GM18520 (cell line): ENCODE measurements at regions not wholly inside any gene's neighbourhood (a gene's known extent, or its start where the extent isn't known, plus 50 kb on each side); places are given as distances from the start of the nearest gene placed in this dataset.

ENCODE experiments used
- ATAC-seq: cut with Tn5 transposase; IDR thresholded peaks from one replicate; pipeline ENCODE4 v1.9.1; 2021; ENCODE audit not compliant: unreplicated experiment

- no peak for ATAC-seq
These were observed 77.8 kb upstream of the FSHB start for GRCh38 chr11:30153008-30153407.

GRCh38 chr11:30155428-30155827 lies 75.4 kb upstream of the FSHB start:
- no peak for ATAC-seq

DNA sequence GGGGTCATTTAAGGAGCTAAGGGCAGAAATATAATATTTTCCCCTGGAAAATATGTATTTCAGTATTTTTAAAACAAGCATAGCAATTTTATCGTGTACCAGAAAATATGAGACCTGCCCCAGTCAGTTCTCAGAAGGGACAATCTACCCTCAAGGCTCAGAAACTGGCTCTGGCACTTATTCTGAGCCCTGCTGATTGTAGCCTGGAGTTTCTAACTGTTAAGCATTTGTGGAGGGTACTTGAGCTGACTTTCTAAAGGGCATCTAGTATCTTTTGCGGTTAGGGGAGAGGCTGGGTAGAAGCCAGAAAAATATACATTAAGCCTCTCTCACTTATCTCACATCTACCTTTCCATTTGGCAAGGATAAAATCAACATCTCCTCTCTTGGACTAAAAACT lies 71.3 kb upstream of the FSHB start:
- no peak for ATAC-seq

GRCh38 chr11:30165652-30166051 lies 65.2 kb upstream of the FSHB start:
- no peak for ATAC-seq

GRCh38 chr11:30171661-30172060 lies 59.2 kb upstream of the FSHB start:
- no peak for ATAC-seq

DNA sequence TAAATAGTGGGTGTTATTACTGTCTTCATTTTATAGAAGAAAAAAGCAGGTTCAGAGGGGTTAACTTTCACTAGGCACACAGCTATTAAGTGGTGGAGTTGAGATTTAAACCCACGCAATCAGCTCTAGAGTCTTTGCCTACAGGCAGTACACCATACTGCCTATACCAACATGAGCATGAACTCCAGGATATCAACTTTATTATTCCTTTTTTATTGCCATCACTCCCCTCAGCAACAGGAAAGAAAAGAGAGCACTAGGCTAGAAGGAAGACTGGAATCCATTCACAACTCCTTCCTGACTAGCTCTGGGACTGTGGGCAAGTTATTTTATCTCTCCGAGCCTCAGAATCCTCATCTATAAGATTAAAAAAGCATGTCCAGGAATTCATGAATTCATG lies 58.7 kb upstream of the FSHB start:
- ATAC-seq = no peak

DNA sequence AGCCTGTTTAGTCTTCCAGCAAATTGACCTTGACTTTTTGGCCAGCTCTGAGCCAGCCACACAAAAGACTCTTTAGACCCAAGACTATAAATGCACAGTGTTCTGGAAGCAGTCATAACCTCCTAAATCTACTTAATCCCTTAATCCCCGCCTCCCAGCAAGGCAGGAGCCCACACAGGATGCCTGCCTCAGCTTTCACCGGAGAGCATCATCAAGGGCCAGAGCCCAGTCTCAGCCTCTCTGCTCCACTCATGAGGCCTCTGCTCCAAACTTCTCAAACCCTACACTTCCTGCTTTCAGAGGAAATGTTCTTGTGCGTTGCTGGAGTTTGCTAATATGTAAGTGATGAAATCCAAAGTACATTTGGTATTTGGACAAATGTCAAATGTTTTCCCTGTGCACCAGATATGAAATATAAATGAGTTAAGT lies 57.9 kb upstream of the FSHB start:
- no peak for ATAC-seq

DNA sequence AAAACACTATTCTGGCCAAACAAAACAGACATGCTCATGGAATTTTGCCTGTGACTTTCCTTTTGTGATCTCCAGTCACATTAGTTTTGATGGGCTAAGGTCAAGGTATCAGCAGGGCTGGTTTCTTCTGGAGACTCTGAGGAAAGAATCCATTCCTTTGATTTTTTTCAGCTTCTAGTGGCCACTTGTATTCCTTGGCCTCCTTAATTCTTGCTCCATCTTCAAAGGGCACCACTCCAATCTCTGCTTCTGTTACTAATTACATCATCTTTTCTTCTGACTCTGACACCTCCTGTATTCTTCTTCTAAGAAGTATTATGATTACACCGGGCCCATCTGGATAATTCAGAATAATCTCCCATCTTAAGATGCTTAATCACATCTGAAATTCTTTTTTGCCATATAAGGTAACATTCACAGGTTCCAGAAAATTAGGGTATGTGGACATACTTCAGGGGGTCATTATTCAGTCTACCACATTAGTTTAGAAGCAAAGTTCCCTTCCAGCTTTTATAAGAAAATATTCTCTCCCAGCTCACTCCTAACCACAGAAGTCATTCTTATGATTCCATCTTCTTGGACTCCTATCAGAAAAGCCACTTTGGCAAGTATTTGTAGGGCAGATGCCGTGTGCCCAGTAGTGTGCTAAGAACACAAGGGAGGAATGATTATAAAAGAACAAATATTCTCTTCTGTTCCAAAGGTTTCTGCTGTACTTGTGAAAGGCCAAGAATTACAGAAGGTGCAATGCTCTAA lies 56.4 kb upstream of the FSHB start:
- no peak for ATAC-seq
